ENCODE measurements at regions not wholly inside any gene's neighbourhood (a gene's known extent, or its start where the extent isn't known, plus 50 kb on each side); places are given as distances from the start of the nearest gene placed in this dataset.
A peak's percentile ranks its signal among the peaks of the same experiment; 100 is the strongest.
"Not testable (repeated sequence)": the region's sequence is repeated elsewhere in the genome, so short reads cannot be mapped to it uniquely, and the experiment has no call there.

- no peak for DNase-seq
- H3K4me1 ChIP-seq = peaks cover 0 to 18% (median 1%) of the 10 kb centered on the region in 6 donors
- no peaks in the 10 kb centered on the region for H3K27me3 ChIP-seq (replicated peaks in 1 of 7)
- peaks cover 0 to 3% (median 0%) of the 10 kb centered on the region in 8 donors for H3K9me3 ChIP-seq
- intact Hi-C loops (cut with DNase I; ENCODE audit: low total_unique reads) = no loop called here
- H3K36me3 ChIP-seq = no peaks in the 10 kb centered on the region
- TF ChIP-seq POLR2AphosphoS5 (IDR thresholded peaks at IDR 0.05) (no peak), POLR2A (IDR thresholded peaks at IDR 0.05) (no peak)
- TF ChIP-seq, protein P1, sequence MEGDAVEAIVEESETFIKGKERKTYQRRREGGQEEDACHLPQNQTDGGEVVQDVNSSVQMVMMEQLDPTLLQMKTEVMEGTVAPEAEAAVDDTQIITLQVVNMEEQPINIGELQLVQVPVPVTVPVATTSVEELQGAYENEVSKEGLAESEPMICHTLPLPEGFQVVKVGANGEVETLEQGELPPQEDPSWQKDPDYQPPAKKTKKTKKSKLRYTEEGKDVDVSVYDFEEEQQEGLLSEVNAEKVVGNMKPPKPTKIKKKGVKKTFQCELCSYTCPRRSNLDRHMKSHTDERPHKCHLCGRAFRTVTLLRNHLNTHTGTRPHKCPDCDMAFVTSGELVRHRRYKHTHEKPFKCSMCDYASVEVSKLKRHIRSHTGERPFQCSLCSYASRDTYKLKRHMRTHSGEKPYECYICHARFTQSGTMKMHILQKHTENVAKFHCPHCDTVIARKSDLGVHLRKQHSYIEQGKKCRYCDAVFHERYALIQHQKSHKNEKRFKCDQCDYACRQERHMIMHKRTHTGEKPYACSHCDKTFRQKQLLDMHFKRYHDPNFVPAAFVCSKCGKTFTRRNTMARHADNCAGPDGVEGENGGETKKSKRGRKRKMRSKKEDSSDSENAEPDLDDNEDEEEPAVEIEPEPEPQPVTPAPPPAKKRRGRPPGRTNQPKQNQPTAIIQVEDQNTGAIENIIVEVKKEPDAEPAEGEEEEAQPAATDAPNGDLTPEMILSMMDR (IDR thresholded peaks at IDR 0.05 in 8 of 11, conservative IDR thresholded peaks at IDR 0.05 in 3 of 11) = no peak
- no peak overlapping the region for H3K27ac ChIP-seq
- WGBS, 5 donors = 79 to 94% (median 90%) methylated on average over 4 of the region's 4 CpGs
- no peak overlapping the region for H3K4me3 ChIP-seq
These were observed 76.9 kb upstream of the EED start for GRCh38 chr11:86167499-86168164.

DNA sequence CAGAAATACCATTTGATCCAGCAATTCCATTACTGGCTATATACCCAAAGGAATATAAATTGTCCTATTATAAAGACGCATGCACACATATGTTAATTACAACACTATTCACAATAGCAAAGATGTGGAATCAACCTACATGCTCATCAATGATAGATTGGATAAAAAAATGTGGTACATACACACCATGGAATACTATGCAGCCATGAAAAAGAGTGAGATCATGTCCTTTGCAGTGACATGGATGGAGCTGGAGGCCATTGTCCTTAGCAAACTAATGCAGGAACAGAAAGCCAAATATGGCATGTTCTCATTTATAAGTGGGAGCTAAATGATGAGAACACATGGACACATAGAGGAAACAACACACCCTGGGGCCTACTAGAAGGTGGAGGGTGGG lies 78.3 kb upstream of the EED start:
- WGBS, 5 donors = 90 to 100% (median 98%) methylated on average over 1 of the region's 1 CpG
- H3K27me3 ChIP-seq (replicated peaks in 1 of 7); H3K4me3 ChIP-seq; H3K9me3 ChIP-seq; intact Hi-C loops (cut with DNase I; ENCODE audit: low total_unique reads); DNase-seq; H3K36me3 ChIP-seq; H3K27ac ChIP-seq: not testable (repeated sequence)
- peaks cover 0 to 29% (median 7%) of the 10 kb centered on the region in 6 donors for H3K4me1 ChIP-seq

GRCh38 chr11:86164106-86164505 lies 80.4 kb upstream of the EED start:
- WGBS, 5 donors = 77 to 93% (median 88%) methylated on average over 2 of the region's 2 CpGs
- Histone ChIP-seq H3K4me3 (no peak overlapping the region), H3K36me3 (no peaks in the 10 kb centered on the region), H3K27me3 (replicated peaks in 1 of 7) (no peaks in the 10 kb centered on the region), H3K27ac (peak overlapping the region in 1 of 8 donors; percentile 81), H3K9me3 (peaks cover 0 to 3% (median 0%) of the 10 kb centered on the region in 8 donors), H3K4me1 (peaks cover 0 to 45% (median 14%) of the 10 kb centered on the region in 6 donors)
- intact Hi-C loops (cut with DNase I; ENCODE audit: low total_unique reads) = no loop called here
- no peak for TF ChIP-seq POLR2A (IDR thresholded peaks at IDR 0.05)
- TF ChIP-seq, protein P1 (IDR thresholded peaks at IDR 0.05 in 8 of 11, conservative IDR thresholded peaks at IDR 0.05 in 3 of 11) = no peak
- no peak for TF ChIP-seq POLR2AphosphoS5 (IDR thresholded peaks at IDR 0.05)
- DNase-seq = no peak

- H3K9me3 ChIP-seq; H3K36me3 ChIP-seq; DNase-seq; H3K27me3 ChIP-seq (replicated peaks in 1 of 7); H3K4me3 ChIP-seq; intact Hi-C loops (cut with DNase I; ENCODE audit: low total_unique reads): not testable (repeated sequence)
- TF ChIP-seq, protein P1 (IDR thresholded peaks at IDR 0.05 in 8 of 11, conservative IDR thresholded peaks at IDR 0.05 in 3 of 11) = peak in 1 of 11 experiments; percentile 6
- Histone ChIP-seq H3K27ac (peak overlapping the region in 7 of 8 donors; percentile 28 to 81 (median 56)), H3K4me1 (peaks cover 0 to 47% (median 14%) of the 10 kb centered on the region in 6 donors)
- WGBS, 5 donors = 83 to 94% (median 90%) methylated on average over 6 of the region's 6 CpGs
These were observed 81.2 kb upstream of the EED start for GRCh38 chr11:86163221-86163876.

All from spleen (tissue), 11 donors.